WTC11 (cell line): ENCODE measurements at regions not wholly inside any gene's neighbourhood (a gene's known extent, or its start where the extent isn't known, plus 50 kb on each side); places are given as distances from the start of the nearest gene placed in this dataset.
"Not testable (repeated sequence)": the region's sequence is repeated elsewhere in the genome, so short reads cannot be mapped to it uniquely, and the experiment has no call there.

Experiments used
- CTCF ChIP-seq: fragments of 200-600 bp; IDR thresholded peaks from 2 replicates; pipeline ENCODE4 v1.8.0; 2022; ENCODE audit warnings: antibody characterized with exemption
- ESRRA ChIP-seq: sonication (generic); formaldehyde crosslinking; IDR thresholded peaks from 2 replicates; pipeline ENCODE4 v1.8.1; 2022; ENCODE audit warnings: mild to moderate bottlenecking, missing genetic modification reagents, borderline replicate concordance
- PRDM15 ChIP-seq: sonication (generic); formaldehyde crosslinking; IDR thresholded peaks from 2 replicates; pipeline ENCODE4 v1.8.0; 2022; ENCODE audit warnings: missing genetic modification reagents
- SMAD3 ChIP-seq: sonication (generic); formaldehyde crosslinking; IDR thresholded peaks from 2 replicates; pipeline ENCODE4 v1.8.0; 2022; ENCODE audit warnings: missing genetic modification reagents, mild to moderate bottlenecking, borderline replicate concordance
- SP1 ChIP-seq: sonication (generic); formaldehyde crosslinking; conservative IDR thresholded peaks from 2 replicates; pipeline ENCODE4 v1.8.1; 2022; ENCODE audit warnings: missing genetic modification reagents
- TF ChIP-seq, protein P1 (sequence below): sonication (generic); formaldehyde crosslinking; IDR thresholded peaks from 2 replicates; pipeline ENCODE4 v1.8.0; 2023; ENCODE audit warnings: missing genetic modification reagents
- TF ChIP-seq, protein P2 (sequence below): sonication (generic); formaldehyde crosslinking; IDR thresholded peaks from 2 replicates; pipeline ENCODE4 v1.8.1; 2023; ENCODE audit warnings: mild to moderate bottlenecking, missing genetic modification reagents, moderate library complexity
- TF ChIP-seq, protein P3 (sequence below): sonication (generic); formaldehyde crosslinking; IDR thresholded peaks from 2 replicates; pipeline ENCODE4 v1.8.0; 2022; ENCODE audit warnings: mild to moderate bottlenecking, missing genetic modification reagents
- TF ChIP-seq, protein P4 (sequence below): sonication (generic); formaldehyde crosslinking; IDR thresholded peaks from 2 replicates; pipeline ENCODE4 v1.8.0; 2022; ENCODE audit warnings: mild to moderate bottlenecking, missing genetic modification reagents
- TF ChIP-seq, protein P5 (sequence below): sonication (generic); formaldehyde crosslinking; IDR thresholded peaks from 2 replicates; pipeline ENCODE4 v1.8.1; 2023; ENCODE audit warnings: mild to moderate bottlenecking, missing genetic modification reagents, borderline replicate concordance
- TF ChIP-seq, protein P6 (sequence below): sonication (generic); formaldehyde crosslinking; IDR thresholded peaks from 2 replicates; pipeline ENCODE4 v1.8.1; 2022; ENCODE audit warnings: low read depth, missing genetic modification reagents, borderline replicate concordance

DNA sequence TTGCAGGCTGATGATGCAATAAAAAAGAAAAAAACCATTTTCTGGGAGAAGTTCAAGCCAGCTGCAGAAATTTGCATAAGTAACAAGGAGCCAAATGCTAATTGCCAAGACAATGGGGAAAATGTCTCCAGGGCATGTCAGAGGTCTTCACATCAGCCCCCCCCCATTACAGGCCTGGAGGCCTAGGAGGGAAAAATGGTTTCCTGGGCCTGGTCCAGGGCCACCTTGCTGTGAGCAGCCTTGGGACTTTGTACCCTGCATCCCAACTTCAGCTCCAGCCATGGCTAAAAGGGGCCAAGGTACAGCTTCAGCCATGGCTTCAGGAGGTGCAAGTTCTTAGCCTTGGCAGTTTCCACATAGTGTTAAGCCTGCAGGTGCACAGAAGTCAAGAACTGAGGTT, 160.0 kb upstream of the IRS4 start:
- TF ChIP-seq, protein P1, sequence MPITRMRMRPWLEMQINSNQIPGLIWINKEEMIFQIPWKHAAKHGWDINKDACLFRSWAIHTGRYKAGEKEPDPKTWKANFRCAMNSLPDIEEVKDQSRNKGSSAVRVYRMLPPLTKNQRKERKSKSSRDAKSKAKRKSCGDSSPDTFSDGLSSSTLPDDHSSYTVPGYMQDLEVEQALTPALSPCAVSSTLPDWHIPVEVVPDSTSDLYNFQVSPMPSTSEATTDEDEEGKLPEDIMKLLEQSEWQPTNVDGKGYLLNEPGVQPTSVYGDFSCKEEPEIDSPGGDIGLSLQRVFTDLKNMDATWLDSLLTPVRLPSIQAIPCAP (CRISPR knock-in tag), result not testable (repeated sequence)
- TF ChIP-seq, protein P2, sequence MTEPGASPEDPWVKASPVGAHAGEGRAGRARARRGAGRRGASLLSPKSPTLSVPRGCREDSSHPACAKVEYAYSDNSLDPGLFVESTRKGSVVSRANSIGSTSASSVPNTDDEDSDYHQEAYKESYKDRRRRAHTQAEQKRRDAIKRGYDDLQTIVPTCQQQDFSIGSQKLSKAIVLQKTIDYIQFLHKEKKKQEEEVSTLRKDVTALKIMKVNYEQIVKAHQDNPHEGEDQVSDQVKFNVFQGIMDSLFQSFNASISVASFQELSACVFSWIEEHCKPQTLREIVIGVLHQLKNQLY (CRISPR knock-in tag), result not testable (repeated sequence)
- not testable (repeated sequence) for TF ChIP-seq CTCF; ESRRA (CRISPR knock-in tag); SMAD3 (CRISPR knock-in tag); SP1 (CRISPR knock-in tag); PRDM15 (CRISPR knock-in tag)
- TF ChIP-seq, protein P3, sequence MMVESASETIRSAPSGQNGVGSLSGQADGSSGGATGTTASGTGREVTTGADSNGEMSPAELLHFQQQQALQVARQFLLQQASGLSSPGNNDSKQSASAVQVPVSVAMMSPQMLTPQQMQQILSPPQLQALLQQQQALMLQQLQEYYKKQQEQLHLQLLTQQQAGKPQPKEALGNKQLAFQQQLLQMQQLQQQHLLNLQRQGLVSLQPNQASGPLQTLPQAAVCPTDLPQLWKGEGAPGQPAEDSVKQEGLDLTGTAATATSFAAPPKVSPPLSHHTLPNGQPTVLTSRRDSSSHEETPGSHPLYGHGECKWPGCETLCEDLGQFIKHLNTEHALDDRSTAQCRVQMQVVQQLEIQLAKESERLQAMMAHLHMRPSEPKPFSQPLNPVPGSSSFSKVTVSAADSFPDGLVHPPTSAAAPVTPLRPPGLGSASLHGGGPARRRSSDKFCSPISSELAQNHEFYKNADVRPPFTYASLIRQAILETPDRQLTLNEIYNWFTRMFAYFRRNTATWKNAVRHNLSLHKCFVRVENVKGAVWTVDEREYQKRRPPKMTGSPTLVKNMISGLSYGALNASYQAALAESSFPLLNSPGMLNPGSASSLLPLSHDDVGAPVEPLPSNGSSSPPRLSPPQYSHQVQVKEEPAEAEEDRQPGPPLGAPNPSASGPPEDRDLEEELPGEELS (CRISPR knock-in tag), result not testable (repeated sequence)
- TF ChIP-seq, protein P4, sequence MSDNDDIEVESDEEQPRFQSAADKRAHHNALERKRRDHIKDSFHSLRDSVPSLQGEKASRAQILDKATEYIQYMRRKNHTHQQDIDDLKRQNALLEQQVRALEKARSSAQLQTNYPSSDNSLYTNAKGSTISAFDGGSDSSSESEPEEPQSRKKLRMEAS, result not testable (repeated sequence)
- TF ChIP-seq, protein P5, sequence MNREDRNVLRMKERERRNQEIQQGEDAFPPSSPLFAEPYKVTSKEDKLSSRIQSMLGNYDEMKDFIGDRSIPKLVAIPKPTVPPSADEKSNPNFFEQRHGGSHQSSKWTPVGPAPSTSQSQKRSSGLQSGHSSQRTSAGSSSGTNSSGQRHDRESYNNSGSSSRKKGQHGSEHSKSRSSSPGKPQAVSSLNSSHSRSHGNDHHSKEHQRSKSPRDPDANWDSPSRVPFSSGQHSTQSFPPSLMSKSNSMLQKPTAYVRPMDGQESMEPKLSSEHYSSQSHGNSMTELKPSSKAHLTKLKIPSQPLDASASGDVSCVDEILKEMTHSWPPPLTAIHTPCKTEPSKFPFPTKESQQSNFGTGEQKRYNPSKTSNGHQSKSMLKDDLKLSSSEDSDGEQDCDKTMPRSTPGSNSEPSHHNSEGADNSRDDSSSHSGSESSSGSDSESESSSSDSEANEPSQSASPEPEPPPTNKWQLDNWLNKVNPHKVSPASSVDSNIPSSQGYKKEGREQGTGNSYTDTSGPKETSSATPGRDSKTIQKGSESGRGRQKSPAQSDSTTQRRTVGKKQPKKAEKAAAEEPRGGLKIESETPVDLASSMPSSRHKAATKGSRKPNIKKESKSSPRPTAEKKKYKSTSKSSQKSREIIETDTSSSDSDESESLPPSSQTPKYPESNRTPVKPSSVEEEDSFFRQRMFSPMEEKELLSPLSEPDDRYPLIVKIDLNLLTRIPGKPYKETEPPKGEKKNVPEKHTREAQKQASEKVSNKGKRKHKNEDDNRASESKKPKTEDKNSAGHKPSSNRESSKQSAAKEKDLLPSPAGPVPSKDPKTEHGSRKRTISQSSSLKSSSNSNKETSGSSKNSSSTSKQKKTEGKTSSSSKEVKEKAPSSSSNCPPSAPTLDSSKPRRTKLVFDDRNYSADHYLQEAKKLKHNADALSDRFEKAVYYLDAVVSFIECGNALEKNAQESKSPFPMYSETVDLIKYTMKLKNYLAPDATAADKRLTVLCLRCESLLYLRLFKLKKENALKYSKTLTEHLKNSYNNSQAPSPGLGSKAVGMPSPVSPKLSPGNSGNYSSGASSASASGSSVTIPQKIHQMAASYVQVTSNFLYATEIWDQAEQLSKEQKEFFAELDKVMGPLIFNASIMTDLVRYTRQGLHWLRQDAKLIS, result not testable (repeated sequence)
- TF ChIP-seq, protein P6, sequence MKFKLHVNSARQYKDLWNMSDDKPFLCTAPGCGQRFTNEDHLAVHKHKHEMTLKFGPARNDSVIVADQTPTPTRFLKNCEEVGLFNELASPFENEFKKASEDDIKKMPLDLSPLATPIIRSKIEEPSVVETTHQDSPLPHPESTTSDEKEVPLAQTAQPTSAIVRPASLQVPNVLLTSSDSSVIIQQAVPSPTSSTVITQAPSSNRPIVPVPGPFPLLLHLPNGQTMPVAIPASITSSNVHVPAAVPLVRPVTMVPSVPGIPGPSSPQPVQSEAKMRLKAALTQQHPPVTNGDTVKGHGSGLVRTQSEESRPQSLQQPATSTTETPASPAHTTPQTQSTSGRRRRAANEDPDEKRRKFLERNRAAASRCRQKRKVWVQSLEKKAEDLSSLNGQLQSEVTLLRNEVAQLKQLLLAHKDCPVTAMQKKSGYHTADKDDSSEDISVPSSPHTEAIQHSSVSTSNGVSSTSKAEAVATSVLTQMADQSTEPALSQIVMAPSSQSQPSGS, result not testable (repeated sequence)
